ENCODE measurements at regions not wholly inside any gene's neighbourhood (a gene's known extent, or its start where the extent isn't known, plus 50 kb on each side); places are given as distances from the start of the nearest gene placed in this dataset.
"Not testable (repeated sequence)": the region's sequence is repeated elsewhere in the genome, so short reads cannot be mapped to it uniquely, and the experiment has no call there.

- Mint-ChIP-seq H3K27ac (ENCODE audit: low read depth) (no peak overlapping the region), H3K4me1 (no peaks in the 10 kb centered on the region), H3K9me3 (no peaks in the 10 kb centered on the region), H3K4me3 (no peak overlapping the region), H3K36me3 (ENCODE audit: insufficient read depth) (no peaks in the 10 kb centered on the region), H3K27me3 (peaks cover 23% of the 10 kb centered on the region)
- no peak for ATAC-seq (replicated peaks; ENCODE audit: extremely low read depth, poor library complexity, severe bottlenecking)
- DNase-seq (ENCODE audit: low spot score in 2 of 2): no peak
Measured at GRCh38 chr4:17250591-17250990, 261.3 kb downstream of the QDPR start.

GRCh38 chr4:17246656-17247055 lies 265.2 kb downstream of the QDPR start:
- Mint-ChIP-seq H3K9me3 (no peaks in the 10 kb centered on the region), H3K36me3 (ENCODE audit: insufficient read depth) (no peaks in the 10 kb centered on the region), H3K27ac (ENCODE audit: low read depth) (no peak overlapping the region), H3K4me1 (no peaks in the 10 kb centered on the region), H3K27me3 (peaks cover 10% of the 10 kb centered on the region), H3K4me3 (no peak overlapping the region)
- DNase-seq (ENCODE audit: low spot score in 2 of 2) (no peak), ATAC-seq (replicated peaks; ENCODE audit: extremely low read depth, poor library complexity, severe bottlenecking) (no peak)

- peaks cover 29% of the 10 kb centered on the region for H3K27me3 Mint-ChIP-seq
- DNase-seq (ENCODE audit: low spot score in 2 of 2) (no peak), ATAC-seq (replicated peaks; ENCODE audit: extremely low read depth, poor library complexity, severe bottlenecking) (no peak)
- no peaks in the 10 kb centered on the region for H3K36me3 Mint-ChIP-seq (ENCODE audit: insufficient read depth)
- H3K27ac Mint-ChIP-seq (ENCODE audit: low read depth): no peak overlapping the region
- H3K4me3 Mint-ChIP-seq: no peak overlapping the region
- H3K9me3 Mint-ChIP-seq: no peaks in the 10 kb centered on the region
- H3K4me1 Mint-ChIP-seq: no peaks in the 10 kb centered on the region
Measured at GRCh38 chr4:17241835-17242234, 270.1 kb downstream of the QDPR start.

- Mint-ChIP-seq H3K4me3 (no peak overlapping the region), H3K27ac (ENCODE audit: low read depth) (no peak overlapping the region), H3K9me3 (no peaks in the 10 kb centered on the region), H3K36me3 (ENCODE audit: insufficient read depth) (no peaks in the 10 kb centered on the region), H3K4me1 (no peaks in the 10 kb centered on the region), H3K27me3 (peaks cover 31% of the 10 kb centered on the region)
- no peak for DNase-seq (ENCODE audit: low spot score in 2 of 2)
- ATAC-seq (replicated peaks; ENCODE audit: extremely low read depth, poor library complexity, severe bottlenecking): no peak
Measured at GRCh38 chr4:17238633-17239032, 273.3 kb downstream of the QDPR start.

GRCh38 chr4:17236686-17237085 lies 275.2 kb downstream of the QDPR start:
- H3K9me3 Mint-ChIP-seq: no peaks in the 10 kb centered on the region
- peaks cover 47% of the 10 kb centered on the region for H3K27me3 Mint-ChIP-seq
- ATAC-seq (replicated peaks; ENCODE audit: extremely low read depth, poor library complexity, severe bottlenecking): no peak
- no peak overlapping the region for H3K4me3 Mint-ChIP-seq
- H3K27ac Mint-ChIP-seq (ENCODE audit: low read depth): no peak overlapping the region
- no peaks in the 10 kb centered on the region for H3K36me3 Mint-ChIP-seq (ENCODE audit: insufficient read depth)
- DNase-seq (ENCODE audit: low spot score in 2 of 2): no peak
- no peaks in the 10 kb centered on the region for H3K4me1 Mint-ChIP-seq

GRCh38 chr4:17234678-17235077 lies 277.2 kb downstream of the QDPR start:
- no peaks in the 10 kb centered on the region for H3K36me3 Mint-ChIP-seq (ENCODE audit: insufficient read depth)
- no peak overlapping the region for H3K4me3 Mint-ChIP-seq
- peaks cover 30% of the 10 kb centered on the region for H3K27me3 Mint-ChIP-seq
- no peak overlapping the region for H3K27ac Mint-ChIP-seq (ENCODE audit: low read depth)
- DNase-seq (ENCODE audit: low spot score in 2 of 2) (no peak), ATAC-seq (replicated peaks; ENCODE audit: extremely low read depth, poor library complexity, severe bottlenecking) (no peak)
- no peaks in the 10 kb centered on the region for H3K9me3 Mint-ChIP-seq
- H3K4me1 Mint-ChIP-seq: no peaks in the 10 kb centered on the region

GRCh38 chr4:17232566-17233253 lies 279.2 kb downstream of the QDPR start:
- no peaks in the 10 kb centered on the region for H3K36me3 Mint-ChIP-seq (ENCODE audit: insufficient read depth)
- H3K27me3 Mint-ChIP-seq: peaks cover 36% of the 10 kb centered on the region
- no peak overlapping the region for H3K4me3 Mint-ChIP-seq
- H3K4me1 Mint-ChIP-seq: no peaks in the 10 kb centered on the region
- H3K27ac Mint-ChIP-seq (ENCODE audit: low read depth): no peak overlapping the region
- no peak for DNase-seq (ENCODE audit: low spot score in 2 of 2)
- ATAC-seq (replicated peaks; ENCODE audit: extremely low read depth, poor library complexity, severe bottlenecking): no peak
- no peaks in the 10 kb centered on the region for H3K9me3 Mint-ChIP-seq

GRCh38 chr4:17231880-17232475 lies 279.9 kb downstream of the QDPR start:
- not testable (repeated sequence) for H3K9me3 Mint-ChIP-seq; H3K36me3 Mint-ChIP-seq (ENCODE audit: insufficient read depth); ATAC-seq (replicated peaks; ENCODE audit: extremely low read depth, poor library complexity, severe bottlenecking); H3K4me3 Mint-ChIP-seq; H3K4me1 Mint-ChIP-seq; DNase-seq (ENCODE audit: low spot score in 2 of 2); H3K27ac Mint-ChIP-seq (ENCODE audit: low read depth)
- H3K27me3 Mint-ChIP-seq: peaks cover 36% of the 10 kb centered on the region

- H3K27ac Mint-ChIP-seq (ENCODE audit: low read depth): no peak overlapping the region
- H3K4me3 Mint-ChIP-seq: no peak overlapping the region
- ATAC-seq (replicated peaks; ENCODE audit: extremely low read depth, poor library complexity, severe bottlenecking) (no peak), DNase-seq (ENCODE audit: low spot score in 2 of 2) (no peak)
- no peaks in the 10 kb centered on the region for H3K4me1 Mint-ChIP-seq
- peaks cover 36% of the 10 kb centered on the region for H3K27me3 Mint-ChIP-seq
- H3K36me3 Mint-ChIP-seq (ENCODE audit: insufficient read depth): no peaks in the 10 kb centered on the region
- no peaks in the 10 kb centered on the region for H3K9me3 Mint-ChIP-seq
Measured at GRCh38 chr4:17230727-17231126, 281.2 kb downstream of the QDPR start.

GRCh38 chr4:17220816-17221215 lies 291.1 kb downstream of the QDPR start:
- H3K4me3 Mint-ChIP-seq: no peak overlapping the region
- peaks cover 5% of the 10 kb centered on the region for H3K9me3 Mint-ChIP-seq
- H3K4me1 Mint-ChIP-seq: no peaks in the 10 kb centered on the region
- no peaks in the 10 kb centered on the region for H3K27me3 Mint-ChIP-seq
- ATAC-seq (replicated peaks; ENCODE audit: extremely low read depth, poor library complexity, severe bottlenecking) (no peak), DNase-seq (ENCODE audit: low spot score in 2 of 2) (no peak)
- no peaks in the 10 kb centered on the region for H3K36me3 Mint-ChIP-seq (ENCODE audit: insufficient read depth)
- no peak overlapping the region for H3K27ac Mint-ChIP-seq (ENCODE audit: low read depth)

- ATAC-seq (replicated peaks; ENCODE audit: extremely low read depth, poor library complexity, severe bottlenecking): no peak
- Mint-ChIP-seq H3K9me3 (peaks cover 13% of the 10 kb centered on the region), H3K4me1 (no peaks in the 10 kb centered on the region), H3K27me3 (no peaks in the 10 kb centered on the region), H3K4me3 (no peak overlapping the region), H3K27ac (ENCODE audit: low read depth) (no peak overlapping the region), H3K36me3 (ENCODE audit: insufficient read depth) (no peaks in the 10 kb centered on the region)
- DNase-seq (ENCODE audit: low spot score in 2 of 2): no peak
Measured at GRCh38 chr4:17218786-17219185, 293.1 kb downstream of the QDPR start.

GRCh38 chr4:17206829-17207801 lies 304.8 kb downstream of the QDPR start:
- DNase-seq (ENCODE audit: low spot score in 2 of 2): no peak
- ATAC-seq (replicated peaks; ENCODE audit: extremely low read depth, poor library complexity, severe bottlenecking): no peak
- no peaks in the 10 kb centered on the region for H3K4me1 Mint-ChIP-seq
- H3K27me3 Mint-ChIP-seq: peaks cover 10% of the 10 kb centered on the region
- no peak overlapping the region for H3K4me3 Mint-ChIP-seq
- no peak overlapping the region for H3K27ac Mint-ChIP-seq (ENCODE audit: low read depth)
- no peaks in the 10 kb centered on the region for H3K9me3 Mint-ChIP-seq
- no peaks in the 10 kb centered on the region for H3K36me3 Mint-ChIP-seq (ENCODE audit: insufficient read depth)

All from central memory CD8-positive, alpha-beta T cell (primary cell).